GM18868 (cell line): ENCODE measurements at regions not wholly inside any gene's neighbourhood (a gene's known extent, or its start where the extent isn't known, plus 50 kb on each side); places are given as distances from the start of the nearest gene placed in this dataset.

Source experiments
- ATAC-seq: cut with Tn5 transposase; IDR thresholded peaks from one replicate; pipeline ENCODE4 v1.9.1; 2021; ENCODE audit warnings: mild to moderate bottlenecking, moderate library complexity; ENCODE audit not compliant: unreplicated experiment

GRCh38 chr10:3361640-3362039 lies 189.1 kb upstream of the PITRM1 start:
- ATAC-seq: no peak

GRCh38 chr10:3357737-3358136 lies 185.2 kb upstream of the PITRM1 start:
- no peak for ATAC-seq

- no peak for ATAC-seq
Measured at GRCh38 chr10:3355536-3355935, 183.0 kb upstream of the PITRM1 start.

GRCh38 chr10:3354174-3354900 lies 181.8 kb upstream of the PITRM1 start:
- ATAC-seq: no peak

- no peak for ATAC-seq
Measured at GRCh38 chr10:3353235-3353634, 180.7 kb upstream of the PITRM1 start.

- no peak for ATAC-seq
Measured at GRCh38 chr10:3350617-3351258, 178.2 kb upstream of the PITRM1 start.

- ATAC-seq: no peak
Measured at GRCh38 chr10:3350205-3350604, 177.6 kb upstream of the PITRM1 start.

- ATAC-seq: no peak
Measured at GRCh38 chr10:3348564-3348963, 176.0 kb upstream of the PITRM1 start.

GRCh38 chr10:3347413-3348182 lies 175.0 kb upstream of the PITRM1 start:
- ATAC-seq: no peak

GRCh38 chr10:3346851-3347250 lies 174.3 kb upstream of the PITRM1 start:
- ATAC-seq: no peak

GRCh38 chr10:3342771-3343170 lies 170.2 kb upstream of the PITRM1 start:
- no peak for ATAC-seq

- no peak for ATAC-seq
Measured at GRCh38 chr10:3340127-3340730, 167.6 kb upstream of the PITRM1 start.

- ATAC-seq: no peak
Measured at GRCh38 chr10:3339531-3339950, 167.0 kb upstream of the PITRM1 start.

- ATAC-seq: no peak
Measured at GRCh38 chr10:3339121-3339520, 166.5 kb upstream of the PITRM1 start.

GRCh38 chr10:3337741-3338140 lies 165.2 kb upstream of the PITRM1 start:
- ATAC-seq: no peak

- ATAC-seq: no peak
Measured at GRCh38 chr10:3336673-3337293, 164.2 kb upstream of the PITRM1 start.

GRCh38 chr10:3333426-3333825 lies 160.8 kb upstream of the PITRM1 start:
- no peak for ATAC-seq

- ATAC-seq: no peak
Measured at GRCh38 chr10:3331690-3332230, 159.2 kb upstream of the PITRM1 start.

GRCh38 chr10:3331187-3331586 lies 158.6 kb upstream of the PITRM1 start:
- no peak for ATAC-seq

- ATAC-seq: no peak
Measured at GRCh38 chr10:3330663-3331062, 158.1 kb upstream of the PITRM1 start.
